Neural progenitor cell (in vitro differentiated cells): ENCODE measurements at regions not wholly inside any gene's neighbourhood (a gene's known extent, or its start where the extent isn't known, plus 50 kb on each side); places are given as distances from the start of the nearest gene placed in this dataset.

Experiments used
- DNase-seq: peaks from one replicate; pipeline ENCODE4 v3.0.0-alpha.2; 2016; ENCODE audit warnings: low spot score
- H2AFZ ChIP-seq: fragments of 200-600 bp; sonication (generic); replicated peaks from 2 replicates; pipeline ENCODE4 v1.6.1; 2016; ENCODE audit warnings: antibody characterized with exemption
- H3F3A ChIP-seq: fragments of 200-600 bp; sonication (generic); 2 replicates; pipeline ENCODE4 v1.6.1; 2016; ENCODE audit warnings: antibody characterized with exemption, low read depth
- H3K27ac ChIP-seq: fragments of 200-600 bp; sonication (generic); 2 replicates; pipeline ENCODE4 v1.5.1; 2016; ENCODE audit warnings: mild to moderate bottlenecking
- H3K27me3 ChIP-seq: fragments of 200-600 bp; sonication (generic); 2 replicates; pipeline ENCODE4 v1.6.1; 2016; ENCODE audit warnings: mild to moderate bottlenecking, moderate library complexity
- H3K36me3 ChIP-seq: fragments of 200-600 bp; sonication (generic); 2 replicates; pipeline ENCODE4 v1.5.1; 2016
- H3K4me1 ChIP-seq: fragments of 200-600 bp; sonication (generic); 2 replicates; pipeline ENCODE4 v1.6.1; 2016; ENCODE audit warnings: mixed run types
- H3K4me2 ChIP-seq: fragments of 200-600 bp; sonication (generic); 2 replicates; pipeline ENCODE4 v1.6.1; 2016
- H3K4me3 ChIP-seq: fragments of 200-600 bp; sonication (generic); 2 replicates; pipeline ENCODE4 v1.5.1; 2016
- H3K79me2 ChIP-seq: fragments of 200-600 bp; sonication (generic); 2 replicates; pipeline ENCODE4 v1.6.1; 2016; ENCODE audit warnings: low read depth
- H3K9ac ChIP-seq: fragments of 200-600 bp; sonication (generic); 2 replicates; pipeline ENCODE4 v1.6.1; 2016
- H3K9me3 ChIP-seq: fragments of 200-600 bp; sonication (generic); 2 replicates; pipeline ENCODE4 v1.5.1; 2016; ENCODE audit warnings: low read depth
- H4K20me1 ChIP-seq: fragments of 200-600 bp; sonication (generic); 2 replicates; pipeline ENCODE4 v1.6.1; 2016; ENCODE audit warnings: low read depth
- H3K27ac Mint-ChIP-seq: 3 replicates; pipeline ENCODE4 v1.8.0; 2021; ENCODE audit warnings: mixed read lengths
- H3K27me3 Mint-ChIP-seq: 2 replicates; pipeline ENCODE4 v1.8.0; 2022; ENCODE audit warnings: low read depth, mild to moderate bottlenecking, inconsistent platforms, moderate library complexity, mixed read lengths; ENCODE audit not compliant: insufficient read depth
- H3K36me3 Mint-ChIP-seq: 3 replicates; pipeline ENCODE4 v1.8.0; 2021; ENCODE audit warnings: mixed read lengths
- H3K4me1 Mint-ChIP-seq: 3 replicates; pipeline ENCODE4 v1.8.0; 2021; ENCODE audit warnings: mixed read lengths
- H3K4me3 Mint-ChIP-seq: 3 replicates; pipeline ENCODE4 v1.8.0; 2021; ENCODE audit warnings: mild to moderate bottlenecking, moderate library complexity, mixed read lengths
- H3K9me3 Mint-ChIP-seq: 3 replicates; pipeline ENCODE4 v1.8.0; 2020; ENCODE audit warnings: mixed read lengths
- EZH2 ChIP-seq: fragments of 200-600 bp; sonication (generic); IDR thresholded peaks from 2 replicates; pipeline ENCODE4 v1.6.1; 2017; ENCODE audit warnings: antibody characterized with exemption, mild to moderate bottlenecking, moderate library complexity
- EZH2phosphoT487 ChIP-seq: fragments of 200-600 bp; sonication (generic); IDR thresholded peaks from 2 replicates; pipeline ENCODE4 v1.6.1; 2017; ENCODE audit warnings: antibody characterized with exemption
- TF ChIP-seq, protein P1 (sequence below): fragments of 200-600 bp; sonication (generic); IDR thresholded peaks from 2 replicates; pipeline ENCODE4 v1.5.1; 2017; ENCODE audit warnings: antibody characterized with exemption, mild to moderate bottlenecking

GRCh38 chrX:4263030-4263803 lies 549.8 kb upstream of the PRKX start:
- peak overlapping the region; percentile 18 for H2AFZ ChIP-seq
- no peaks in the 10 kb centered on the region for H3F3A ChIP-seq
- no peaks in the 10 kb centered on the region for H3K36me3 ChIP-seq
- peaks cover 3% of the 10 kb centered on the region for H3K27me3 Mint-ChIP-seq
- H3K79me2 ChIP-seq = no peaks in the 10 kb centered on the region
- H3K9ac ChIP-seq = no peak overlapping the region
- no peak overlapping the region for H3K27ac Mint-ChIP-seq
- no peak overlapping the region for H3K4me2 ChIP-seq
- H3K9me3 Mint-ChIP-seq = no peaks in the 10 kb centered on the region
- peaks cover 18% of the 10 kb centered on the region for H3K4me1 Mint-ChIP-seq
- H4K20me1 ChIP-seq = no peaks in the 10 kb centered on the region
- no peaks in the 10 kb centered on the region for H3K27me3 ChIP-seq
- no peaks in the 10 kb centered on the region for H3K4me1 ChIP-seq
- peak; percentile 20 for DNase-seq
- no peak overlapping the region for H3K4me3 Mint-ChIP-seq
- H3K36me3 Mint-ChIP-seq = no peaks in the 10 kb centered on the region
- no peak for TF ChIP-seq EZH2phosphoT487
- TF ChIP-seq, protein P1, sequence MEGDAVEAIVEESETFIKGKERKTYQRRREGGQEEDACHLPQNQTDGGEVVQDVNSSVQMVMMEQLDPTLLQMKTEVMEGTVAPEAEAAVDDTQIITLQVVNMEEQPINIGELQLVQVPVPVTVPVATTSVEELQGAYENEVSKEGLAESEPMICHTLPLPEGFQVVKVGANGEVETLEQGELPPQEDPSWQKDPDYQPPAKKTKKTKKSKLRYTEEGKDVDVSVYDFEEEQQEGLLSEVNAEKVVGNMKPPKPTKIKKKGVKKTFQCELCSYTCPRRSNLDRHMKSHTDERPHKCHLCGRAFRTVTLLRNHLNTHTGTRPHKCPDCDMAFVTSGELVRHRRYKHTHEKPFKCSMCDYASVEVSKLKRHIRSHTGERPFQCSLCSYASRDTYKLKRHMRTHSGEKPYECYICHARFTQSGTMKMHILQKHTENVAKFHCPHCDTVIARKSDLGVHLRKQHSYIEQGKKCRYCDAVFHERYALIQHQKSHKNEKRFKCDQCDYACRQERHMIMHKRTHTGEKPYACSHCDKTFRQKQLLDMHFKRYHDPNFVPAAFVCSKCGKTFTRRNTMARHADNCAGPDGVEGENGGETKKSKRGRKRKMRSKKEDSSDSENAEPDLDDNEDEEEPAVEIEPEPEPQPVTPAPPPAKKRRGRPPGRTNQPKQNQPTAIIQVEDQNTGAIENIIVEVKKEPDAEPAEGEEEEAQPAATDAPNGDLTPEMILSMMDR = peak; percentile 59
- H3K9me3 ChIP-seq = no peaks in the 10 kb centered on the region
- no peak overlapping the region for H3K27ac ChIP-seq
- H3K4me3 ChIP-seq = no peak overlapping the region

- Histone ChIP-seq H3K79me2 (no peaks in the 10 kb centered on the region), H3K9me3 (no peaks in the 10 kb centered on the region), H4K20me1 (no peaks in the 10 kb centered on the region), H3K27ac (no peak overlapping the region), H3K36me3 (no peaks in the 10 kb centered on the region), H2AFZ (peak overlapping the region; percentile 72), H3F3A (peaks cover 18% of the 10 kb centered on the region), H3K4me1 (peaks cover 17% of the 10 kb centered on the region), H3K9ac (no peak overlapping the region), H3K27me3 (no peaks in the 10 kb centered on the region), H3K4me3 (no peak overlapping the region), H3K4me2 (no peak overlapping the region)
- TF ChIP-seq, protein P1 = no peak
- TF ChIP-seq EZH2phosphoT487 (no peak), EZH2 (no peak)
- Mint-ChIP-seq H3K4me3 (no peak overlapping the region), H3K27me3 (no peaks in the 10 kb centered on the region), H3K4me1 (peaks cover 24% of the 10 kb centered on the region), H3K27ac (no peak overlapping the region), H3K36me3 (no peaks in the 10 kb centered on the region), H3K9me3 (peaks cover 7% of the 10 kb centered on the region)
- DNase-seq = no peak
These were observed 539.6 kb upstream of the PRKX start for GRCh38 chrX:4253092-4253491.

DNA sequence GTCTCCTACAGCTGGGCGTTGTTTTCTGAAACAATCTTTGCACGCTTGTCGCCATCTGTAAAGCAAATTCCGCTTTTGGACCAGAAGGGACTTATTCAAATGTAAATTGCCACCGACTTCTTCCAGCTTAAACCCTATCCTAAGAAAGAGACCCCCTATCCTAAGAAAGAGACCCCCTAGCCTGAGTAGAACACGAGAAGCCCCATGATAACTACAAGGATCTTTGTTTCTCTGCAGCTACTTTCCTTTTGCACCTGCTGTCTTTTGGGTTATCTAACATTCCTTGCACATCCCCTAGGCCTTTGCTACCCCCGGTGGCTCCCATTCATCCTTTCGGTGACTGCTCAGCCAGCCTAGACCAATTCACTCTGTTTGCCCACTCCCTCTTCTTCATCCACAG lies 536.0 kb upstream of the PRKX start:
- Mint-ChIP-seq H3K27ac (no peak overlapping the region), H3K27me3 (no peaks in the 10 kb centered on the region), H3K4me3 (peak overlapping the region; percentile 36), H3K36me3 (no peaks in the 10 kb centered on the region), H3K9me3 (no peaks in the 10 kb centered on the region), H3K4me1 (peaks cover 20% of the 10 kb centered on the region)
- H3K36me3 ChIP-seq = no peaks in the 10 kb centered on the region
- H3K27me3 ChIP-seq = no peaks in the 10 kb centered on the region
- H3K4me2 ChIP-seq = peak overlapping the region; percentile 40
- peaks cover 18% of the 10 kb centered on the region for H3K4me1 ChIP-seq
- no peak overlapping the region for H3K4me3 ChIP-seq
- H3F3A ChIP-seq = peaks cover 18% of the 10 kb centered on the region
- H3K27ac ChIP-seq = no peak overlapping the region
- peak; percentile 45 for DNase-seq
- no peak overlapping the region for H2AFZ ChIP-seq
- TF ChIP-seq EZH2 (no peak), EZH2phosphoT487 (no peak)
- TF ChIP-seq, protein P1 = no peak
- no peaks in the 10 kb centered on the region for H4K20me1 ChIP-seq
- no peak overlapping the region for H3K9ac ChIP-seq
- no peaks in the 10 kb centered on the region for H3K9me3 ChIP-seq
- H3K79me2 ChIP-seq = no peaks in the 10 kb centered on the region
